Heart left ventricle (tissue), 16 donors: ENCODE measurements at regions not wholly inside any gene's neighbourhood (a gene's known extent, or its start where the extent isn't known, plus 50 kb on each side); places are given as distances from the start of the nearest gene placed in this dataset.

Experiments
- ATAC-seq, 4 donors: fragments of 200-7000 bp; cut with Tn5 transposase; one replicate each; pipeline ENCODE4 v1.9.1; 2020 to 2022; ENCODE audit warnings: moderate library complexity in 4 of 4, mild to moderate bottlenecking in 3 of 4, moderate number of reproducible peaks in 1 of 4
- DNase-seq, 5 donors: peaks; one replicate each; pipeline ENCODE4 v3.0.0-alpha.2; 2020
- H3K27ac ChIP-seq, 12 donors: fragments of 200-600 bp; sonication (generic) in 4 of 12; one replicate each; pipeline versions ENCODE4 v1.5.0 to v1.8.0; 2016 to 2022; ENCODE audit warnings: mild to moderate bottlenecking in 2 of 12
- H3K27me3 ChIP-seq, 9 donors: fragments of 200-600 bp; sonication (generic) in 2 of 9; one replicate each; pipeline versions ENCODE4 v1.5.1 to v1.8.0; 2016 to 2022; ENCODE audit warnings: mild to moderate bottlenecking in 3 of 9
- H3K36me3 ChIP-seq, 9 donors: fragments of 200-600 bp; sonication (generic) in 2 of 9; one replicate each; pipeline versions ENCODE4 v1.5.0 to v1.8.0; 2018 to 2022; ENCODE audit warnings: mild to moderate bottlenecking in 2 of 9
- H3K4me1 ChIP-seq, 12 donors: fragments of 200-600 bp; sonication (generic) in 4 of 12; one replicate each; pipeline versions ENCODE4 v1.5.0 to v1.8.0; 2016 to 2022; ENCODE audit warnings: mild to moderate bottlenecking in 3 of 12
- H3K4me3 ChIP-seq, 12 donors: fragments of 200-600 bp; sonication (generic) in 4 of 12; one replicate each; pipeline versions ENCODE4 v1.5.0 to v1.8.0; 2017 to 2022; ENCODE audit warnings: mild to moderate bottlenecking in 9 of 12, moderate library complexity in 4 of 12
- H3K9me3 ChIP-seq, 12 donors: fragments of 200-600 bp; sonication (generic) in 4 of 12; one replicate each; pipeline versions ENCODE4 v1.5.0 to v1.8.0; 2016 to 2022; ENCODE audit warnings: mild to moderate bottlenecking in 1 of 12
- CTCF ChIP-seq, 12 donors: fragments of 200-600 bp; sonication (generic) in 4 of 12; IDR thresholded peaks; one replicate each; pipeline versions ENCODE4 v1.5.0 to v1.8.0; 2018 to 2022; ENCODE audit warnings: antibody characterized with exemption in 12 of 12, mild to moderate bottlenecking in 5 of 12
- POLR2A ChIP-seq, 2 donors: fragments of 450-650 bp; IDR thresholded peaks; one replicate each; pipeline ENCODE4 v1.6.1; 2017; ENCODE audit warnings: antibody characterized with exemption in 2 of 2, mild to moderate bottlenecking in 2 of 2, moderate library complexity in 2 of 2
- WGBS, 4 donors: extraction: QIAGEN DNeasy Blood & Tissue Kit in 2 of 4; methylation state at CpG; one replicate each; pipeline versions ENCODE4 v1.1.5 to v1.1.7; 2013 to 2018; 5-methylcytosine and 5-hydroxymethylcytosine counted together
- intact Hi-C, 10 donors: fragments of 100-400 bp; cut with DNase I; formaldehyde crosslinking; loops; one replicate each; pipeline versions ENCODE4 v1.11.1 to v1.14.2; 2022
- donor health status: ischemic (EF 13 %, LVEDD 7.1; RV severe dilation, severe dysfunction).
- donor health status: healthy with polysubstance abuse.
- donor health status: DM: no; HTN: yes; CAD: no.
- donor health status: DM: no; HTN: no; CAD: no.
- donor health status: ischemic (EF 25% LVEDD 6.9; RV normal size, moderate dysfunction).
- donor health status: ischemic (EF 25% LVEDD 5.7; RV mildly dilated, moderate dysfunction).
- donor health status: healthy.
- donor health status: DM: yes; HTN: yes; CAD: no.
- donor health status: ischemic (EF 35%, LVEDD 5.7; RV mildly dilated, moderate dysfunction).
- donor health status: nonischemic (EF 11% LVEDD 7.7; RV severe dilation, severe dysfunction).
- donor health status: DM: yes; HTN: yes; CAD: no.
- donor health status: PGD.
- donor health status: ischemic (EF 29% LVEDD 5.4; RV normal size, mild dysfunction).
- donor health status: nonischemic (EF 23%, LVEDD 6.1; RV moderate dilation, normal function).

GRCh38 chr11:70782401-70782913 lies 384.1 kb downstream of the CTTN start:
- Histone ChIP-seq H3K27me3 (no peaks in the 10 kb centered on the region), H3K4me1 (no peaks in the 10 kb centered on the region), H3K27ac (no peak overlapping the region), H3K36me3 (no peaks in the 10 kb centered on the region), H3K9me3 (no peaks in the 10 kb centered on the region), H3K4me3 (no peak overlapping the region)
- DNase-seq (no peak), ATAC-seq (no peak)
- WGBS, 4 donors, result 69 to 85% (median 72%) methylated on average over 16 of the region's 16 CpGs
- TF ChIP-seq CTCF (IDR thresholded peaks at IDR 0.05), result no peak
- no peak for TF ChIP-seq POLR2A (IDR thresholded peaks at IDR 0.05)
- intact Hi-C loops, result no loop called here

DNA sequence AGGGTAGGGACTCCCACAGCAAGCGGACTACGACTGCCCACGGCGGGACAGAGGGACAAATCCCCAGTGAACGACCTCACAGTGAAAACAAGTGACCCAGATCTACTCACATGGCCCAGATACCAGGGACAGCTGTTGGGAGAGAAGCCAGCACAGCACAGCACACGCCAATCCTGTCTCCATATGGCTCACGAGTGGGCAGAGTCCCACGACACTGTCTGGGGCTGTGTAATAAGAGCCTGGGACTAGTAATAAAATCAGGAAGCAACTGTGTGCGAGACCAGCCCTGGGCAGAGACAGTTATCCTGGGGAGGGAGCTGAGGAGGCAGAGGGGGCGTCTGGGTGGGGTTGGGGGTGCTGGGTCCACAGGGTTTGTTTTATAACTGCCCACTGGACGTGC lies 385.0 kb downstream of the CTTN start:
- H3K4me3 ChIP-seq, result no peak overlapping the region
- no peak for DNase-seq

GRCh38 chr11:70783821-70784220 lies 385.5 kb downstream of the CTTN start:
- Histone ChIP-seq H3K4me1 (no peaks in the 10 kb centered on the region), H3K4me3 (no peak overlapping the region), H3K27me3 (no peaks in the 10 kb centered on the region), H3K36me3 (no peaks in the 10 kb centered on the region), H3K9me3 (no peaks in the 10 kb centered on the region), H3K27ac (no peak overlapping the region)
- DNase-seq, result no peak
- intact Hi-C loops, result no loop called here
- no peak for ATAC-seq
- no peak for TF ChIP-seq CTCF (IDR thresholded peaks at IDR 0.05)
- TF ChIP-seq POLR2A (IDR thresholded peaks at IDR 0.05), result no peak
- WGBS, 4 donors, result 84 to 91% (median 87%) methylated on average over 7 of the region's 7 CpGs

More for the DNA sequence above, 385.0 kb downstream of the CTTN start:
- H3K4me1 ChIP-seq, result no peaks in the 10 kb centered on the region
- peak in 2 of 4 donors; percentile 33 to 39 for ATAC-seq
- intact Hi-C loops, result no loop called here
- 53 to 58% (median 55%) methylated on average over 10 to 11 of the region's 11 CpGs for WGBS, 4 donors
- H3K36me3 ChIP-seq, result no peaks in the 10 kb centered on the region
- no peak overlapping the region for H3K27ac ChIP-seq
- no peaks in the 10 kb centered on the region for H3K27me3 ChIP-seq
- H3K9me3 ChIP-seq, result no peaks in the 10 kb centered on the region
- TF ChIP-seq CTCF (IDR thresholded peaks at IDR 0.05) (no peak), POLR2A (IDR thresholded peaks at IDR 0.05) (no peak)

DNA sequence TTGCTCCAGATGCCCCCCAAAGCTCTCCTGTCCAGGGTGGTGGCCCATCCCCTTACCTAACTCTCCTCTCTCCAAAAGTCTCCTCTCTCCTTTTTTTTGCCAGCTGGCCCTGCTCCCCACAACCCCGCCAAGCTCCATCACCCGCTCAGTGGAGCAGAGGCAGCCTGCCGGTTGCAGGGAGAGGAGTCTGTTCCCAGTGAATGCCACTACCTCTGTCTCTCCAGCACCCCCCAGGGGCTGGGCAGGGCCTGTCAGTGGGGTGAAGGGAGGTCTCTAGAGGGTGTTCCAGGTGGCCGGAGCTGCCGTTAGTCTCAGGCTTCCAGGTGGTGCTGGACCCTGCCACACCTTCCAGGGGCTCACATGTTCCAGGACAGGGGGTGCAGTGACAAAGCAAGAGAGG lies 387.0 kb downstream of the CTTN start:
- no peak for ATAC-seq
- no peaks in the 10 kb centered on the region for H3K9me3 ChIP-seq
- no peak overlapping the region for H3K4me3 ChIP-seq
- intact Hi-C loops, result no loop called here
- H3K27ac ChIP-seq, result no peak overlapping the region
- H3K36me3 ChIP-seq, result no peaks in the 10 kb centered on the region
- whole genome bisulfite sequencing, 4 donors, result 85 to 90% (median 87%) methylated on average over 5 of the region's 5 CpGs
- no peaks in the 10 kb centered on the region for H3K27me3 ChIP-seq
- no peak for DNase-seq
- TF ChIP-seq POLR2A (IDR thresholded peaks at IDR 0.05) (no peak), CTCF (IDR thresholded peaks at IDR 0.05) (no peak)
- no peaks in the 10 kb centered on the region for H3K4me1 ChIP-seq
